K562 (cell line): ENCODE measurements at regions not wholly inside any gene's neighbourhood (a gene's known extent, or its start where the extent isn't known, plus 50 kb on each side); places are given as distances from the start of the nearest gene placed in this dataset.
A peak's percentile ranks its signal among the peaks of the same experiment; 100 is the strongest.

Experiments used
- ATAC-seq: fragments of 200-7000 bp; cut with Tn5 transposase; 3 replicates; pipeline ENCODE4 v1.9.1; 2020; ENCODE audit warnings: moderate library complexity
- BruUV-seq: library from RNA; stranded (reverse); fragments of 400-500 nt; replicated peaks from 2 replicates; lab custom pipeline; 2021; lab: Mats Ljungman, UMichigan
- CTCF ChIA-PET: fragments of 300-600 bp; formaldehyde crosslinking; extraction: SDS; loops from one replicate; lab custom pipeline; 2021; ENCODE audit warnings: low intra/inter-chr PET ratio; lab: Yijun Ruan, JAX
- POLR2A ChIA-PET: fragments of 300-600, 350-650 bp; sonication (Branson Sonifier 250); formaldehyde crosslinking; extraction: SDS; loops from one replicate; lab custom pipeline; 2021; ENCODE audit warnings: antibody characterized with exemption, inconsistent platforms; lab: Yijun Ruan, JAX
- DNase-seq, 4 experiments: peaks; one replicate each; pipeline versions ENCODE4 v3.0.0 to v3.0.0-alpha.2; 2011 to 2018; ENCODE audit warnings: low spot score in 3 of 4, mixed read lengths in 3 of 4; ENCODE audit errors: extremely low read depth in 1 of 4
- FAIRE-seq: peaks from 2 replicates; lab custom pipeline; 2011; peaks lifted over from hg19 to GRCh38; lab: Jason Lieb, UNC
- H2AFZ ChIP-seq: 2 replicates; pipeline ENCODE4 v1.6.0; 2011; ENCODE audit warnings: low read depth, low read length, control low read depth, inconsistent platforms
- H3K27ac ChIP-seq: fragments of 200-600 bp; 3 replicates; pipeline ENCODE4 v1.8.0; 2011; ENCODE audit warnings: low read depth, mild to moderate bottlenecking, control low read depth, inconsistent platforms, low read length, moderate library complexity, mixed read lengths; ENCODE audit errors: extremely low read depth
- H3K27me3 ChIP-seq, 2 experiments: fragments of 300-600 bp in 1 of 2; 2 replicates in 1 of 2; 3 replicates in 1 of 2; pipeline versions ENCODE4 v1.6.0 to v1.8.0; 2011; ENCODE audit warnings: inconsistent platforms in 2 of 2, low read length in 2 of 2, mild to moderate bottlenecking in 1 of 2, mixed read lengths in 1 of 2, moderate library complexity in 1 of 2; ENCODE audit not compliant: control insufficient read depth in 2 of 2, insufficient read depth in 2 of 2
- H3K36me3 ChIP-seq: fragments of 300-600 bp; 3 replicates; pipeline ENCODE4 v1.8.0; 2011; ENCODE audit warnings: mild to moderate bottlenecking, low read length, inconsistent platforms; ENCODE audit not compliant: control insufficient read depth, insufficient read depth
- H3K4me1 ChIP-seq, 2 experiments: fragments of 200-600 bp in 1 of 2; replicated peaks in 1 of 2; 2 replicates in 1 of 2; 3 replicates in 1 of 2; pipeline versions ENCODE4 v1.5.1 to v1.8.0; 2011; ENCODE audit warnings: inconsistent platforms in 2 of 2, low read length in 2 of 2, mild to moderate bottlenecking in 1 of 2, mixed read lengths in 1 of 2, moderate library complexity in 1 of 2; ENCODE audit not compliant: control insufficient read depth in 2 of 2, insufficient read depth in 2 of 2
- H3K4me2 ChIP-seq: 2 replicates; pipeline ENCODE4 v1.6.1; 2011; ENCODE audit warnings: low read length, control low read depth, inconsistent platforms, mixed read lengths; ENCODE audit not compliant: insufficient read depth
- H3K4me3 ChIP-seq: fragments of 200-600 bp; sonication (generic), shearing (Covaris generic); 2 replicates; pipeline ENCODE4 v1.5.1; 2016; ENCODE audit warnings: control low read depth, inconsistent platforms
- H3K79me2 ChIP-seq: fragments of 200-600 bp; 3 replicates; pipeline ENCODE4 v1.8.0; 2011; ENCODE audit warnings: low read length, inconsistent platforms; ENCODE audit not compliant: control insufficient read depth, insufficient read depth
- H3K9ac ChIP-seq, 2 experiments: 2 replicates each; pipeline versions ENCODE4 v1.6.0 to v1.6.1; 2011; ENCODE audit warnings: low read depth in 2 of 2, low read length in 2 of 2, control low read depth in 1 of 2, inconsistent platforms in 1 of 2, mild to moderate bottlenecking in 1 of 2, mixed read lengths in 1 of 2; ENCODE audit not compliant: insufficient read depth in 1 of 2
- H3K9me1 ChIP-seq: one replicate; pipeline ENCODE4 v1.6.0; 2011; ENCODE audit warnings: inconsistent platforms, mild to moderate bottlenecking, low read length, moderate library complexity; ENCODE audit not compliant: control insufficient read depth, insufficient read depth
- H3K9me3 ChIP-seq: replicated peaks from 2 replicates; pipeline ENCODE4 v1.5.1; 2011; ENCODE audit warnings: low read depth, low read length, inconsistent platforms; ENCODE audit not compliant: control insufficient read depth, insufficient read depth
- H4K20me1 ChIP-seq: replicated peaks from 2 replicates; pipeline ENCODE4 v1.6.1; 2011; ENCODE audit warnings: low read length, inconsistent platforms, mixed read lengths; ENCODE audit not compliant: control insufficient read depth, insufficient read depth
- FUS ChIP-seq: fragments of 200-400 bp; formaldehyde crosslinking; optimal IDR thresholded peaks from 2 replicates; pipeline ENCODE3; 2017; ENCODE audit warnings: low read depth, low read length
- HOMEZ ChIP-seq: fragments of 250-450 bp; sonication (Bioruptor Pico); IDR thresholded peaks from 2 replicates; pipeline ENCODE4 v1.4.0; 2020; ENCODE audit warnings: mild to moderate bottlenecking, moderate library complexity
- NFYB ChIP-seq: IDR thresholded peaks from 2 replicates; pipeline ENCODE4 v1.6.1; 2011; ENCODE audit warnings: mild to moderate bottlenecking, moderate library complexity; ENCODE audit not compliant: insufficient read length; ENCODE audit errors: extremely low read depth
- ZNF24 ChIP-seq: fragments of 450-650 bp; IDR thresholded peaks from 2 replicates; pipeline ENCODE4 v1.6.1; 2016
- ZNF551 ChIP-seq: fragments of 250-450 bp; sonication (Bioruptor Pico); IDR thresholded peaks from 2 replicates; pipeline ENCODE4 v1.5.0; 2021; ENCODE audit warnings: mild to moderate bottlenecking, moderate library complexity
- WGBS: fragments of 100-300 bp; shearing (Covaris generic); methylation state at CpG from one replicate; pipeline ENCODE4 v1.1.6; 2016; ENCODE audit warnings: low coverage, mixed read lengths; ENCODE audit not compliant: insufficient coverage; ENCODE audit errors: missing lambda C conversion rate; 5-methylcytosine and 5-hydroxymethylcytosine counted together
- in situ Hi-C: fragments of 300-500 bp; cut with MboI; formaldehyde crosslinking; loops from 4 replicates; pipeline ENCODE4 v1.15.0; 2018; ENCODE audit warnings: inconsistent platforms, mixed read lengths
- intact Hi-C: fragments of 100-400 bp; cut with micrococcal nuclease; formaldehyde crosslinking; loops from 2 replicates; pipeline ENCODE4 v1.14.2; 2022
- TF ChIP-seq, protein P1 (sequence below): sonication (generic); formaldehyde crosslinking; IDR thresholded peaks from 2 replicates; pipeline ENCODE4 v1.8.1; 2023; ENCODE audit warnings: mild to moderate bottlenecking, missing genetic modification reagents

DNA sequence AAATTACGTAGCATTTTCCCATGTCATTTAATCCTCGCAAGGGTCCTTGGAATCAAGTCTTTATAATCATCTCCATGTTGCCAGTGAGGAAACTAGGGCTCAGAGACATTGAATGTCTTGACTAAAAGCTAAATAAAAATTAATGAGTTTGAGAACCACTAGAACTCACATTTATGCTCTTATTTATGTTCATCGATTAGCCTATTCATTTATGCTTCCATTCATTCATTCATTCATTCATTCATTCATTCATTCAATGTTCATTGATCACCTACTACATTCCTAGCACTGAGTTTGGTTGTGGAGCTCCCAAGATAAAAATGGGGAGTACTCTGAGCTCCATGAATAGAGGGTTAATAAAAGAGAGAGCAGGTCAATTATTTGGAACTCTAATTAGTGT is 59.7 kb downstream of the KCNA1 start:
- in situ Hi-C loops = no loop called here
- Histone ChIP-seq H3K36me3 (no peaks in the 10 kb centered on the region), H3K9ac (no peak overlapping the region), H3K4me2 (no peak overlapping the region), H2AFZ (no peak overlapping the region), H3K27me3 (no peaks in the 10 kb centered on the region), H4K20me1 (no peaks in the 10 kb centered on the region), H3K4me1 (no peaks in the 10 kb centered on the region), H3K4me3 (no peak overlapping the region), H3K27ac (no peak overlapping the region), H3K9me1 (no peaks in the 10 kb centered on the region), H3K9me3 (no peaks in the 10 kb centered on the region), H3K79me2 (no peaks in the 10 kb centered on the region)
- TF ChIP-seq ZNF24 (peak; percentile 65), NFYB (no peak), ZNF551 (CRISPR knock-in tag) (no peak), HOMEZ (CRISPR knock-in tag) (no peak), FUS (no peak)
- ChIA-PET POLR2A (no interaction called here), CTCF (no interaction called here)
- no peak for ATAC-seq
- intact Hi-C loops = no loop called here
- WGBS = 0% methylated on average over 3 of the region's 3 CpGs
- no peak for FAIRE-seq
- DNase-seq = no peak
- BruUV-seq = no TSS peak

- TF ChIP-seq, protein P1, sequence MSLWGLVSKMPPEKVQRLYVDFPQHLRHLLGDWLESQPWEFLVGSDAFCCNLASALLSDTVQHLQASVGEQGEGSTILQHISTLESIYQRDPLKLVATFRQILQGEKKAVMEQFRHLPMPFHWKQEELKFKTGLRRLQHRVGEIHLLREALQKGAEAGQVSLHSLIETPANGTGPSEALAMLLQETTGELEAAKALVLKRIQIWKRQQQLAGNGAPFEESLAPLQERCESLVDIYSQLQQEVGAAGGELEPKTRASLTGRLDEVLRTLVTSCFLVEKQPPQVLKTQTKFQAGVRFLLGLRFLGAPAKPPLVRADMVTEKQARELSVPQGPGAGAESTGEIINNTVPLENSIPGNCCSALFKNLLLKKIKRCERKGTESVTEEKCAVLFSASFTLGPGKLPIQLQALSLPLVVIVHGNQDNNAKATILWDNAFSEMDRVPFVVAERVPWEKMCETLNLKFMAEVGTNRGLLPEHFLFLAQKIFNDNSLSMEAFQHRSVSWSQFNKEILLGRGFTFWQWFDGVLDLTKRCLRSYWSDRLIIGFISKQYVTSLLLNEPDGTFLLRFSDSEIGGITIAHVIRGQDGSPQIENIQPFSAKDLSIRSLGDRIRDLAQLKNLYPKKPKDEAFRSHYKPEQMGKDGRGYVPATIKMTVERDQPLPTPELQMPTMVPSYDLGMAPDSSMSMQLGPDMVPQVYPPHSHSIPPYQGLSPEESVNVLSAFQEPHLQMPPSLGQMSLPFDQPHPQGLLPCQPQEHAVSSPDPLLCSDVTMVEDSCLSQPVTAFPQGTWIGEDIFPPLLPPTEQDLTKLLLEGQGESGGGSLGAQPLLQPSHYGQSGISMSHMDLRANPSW (CRISPR knock-in tag) = no peak
- ChIA-PET CTCF (no interaction called here), POLR2A (no interaction called here)
- H4K20me1 ChIP-seq = no peaks in the 10 kb centered on the region
- no TSS peak for BruUV-seq
- H3K9me3 ChIP-seq = no peaks in the 10 kb centered on the region
- no peak overlapping the region for H3K4me2 ChIP-seq
- FAIRE-seq (no peak), DNase-seq (no peak), ATAC-seq (no peak)
- in situ Hi-C loops (no loop called here), intact Hi-C loops (no loop called here)
- no peaks in the 10 kb centered on the region for H3K36me3 ChIP-seq
- H3K79me2 ChIP-seq = no peaks in the 10 kb centered on the region
- 6% methylated on average over 3 of the region's 3 CpGs for WGBS
- H3K9ac ChIP-seq = no peak overlapping the region
- peaks cover 0 to 3% of the 10 kb centered on the region in 2 experiments; a peak in 1 of 5 replicates for H3K4me1 ChIP-seq
- peaks cover 0 to 17% of the 10 kb centered on the region in 2 experiments; a peak in 2 of 5 replicates for H3K27me3 ChIP-seq
- no peak overlapping the region for H2AFZ ChIP-seq
- H3K27ac ChIP-seq = no peak overlapping the region
- no peak overlapping the region for H3K4me3 ChIP-seq
- H3K9me1 ChIP-seq = no peaks in the 10 kb centered on the region
Measured at GRCh38 chr12:4974217-4974616, 64.5 kb downstream of the KCNA1 start.
